HG03354 (cell line): ENCODE measurements at regions not wholly inside any gene's neighbourhood (a gene's known extent, or its start where the extent isn't known, plus 50 kb on each side); places are given as distances from the start of the nearest gene placed in this dataset.
A peak's percentile ranks its signal among the peaks of the same experiment; 100 is the strongest.
"Not testable (repeated sequence)": the region's sequence is repeated elsewhere in the genome, so short reads cannot be mapped to it uniquely, and the experiment has no call there.

Experiments used
- ATAC-seq: cut with Tn5 transposase; IDR thresholded peaks from one replicate; pipeline ENCODE4 v1.9.1; 2021; ENCODE audit warnings: mild to moderate bottlenecking; ENCODE audit not compliant: unreplicated experiment, poor library complexity, severe bottlenecking

- ATAC-seq, result no peak
Observed at GRCh38 chr10:64658528-64658927, 1137.3 kb downstream of the REEP3 start.

DNA sequence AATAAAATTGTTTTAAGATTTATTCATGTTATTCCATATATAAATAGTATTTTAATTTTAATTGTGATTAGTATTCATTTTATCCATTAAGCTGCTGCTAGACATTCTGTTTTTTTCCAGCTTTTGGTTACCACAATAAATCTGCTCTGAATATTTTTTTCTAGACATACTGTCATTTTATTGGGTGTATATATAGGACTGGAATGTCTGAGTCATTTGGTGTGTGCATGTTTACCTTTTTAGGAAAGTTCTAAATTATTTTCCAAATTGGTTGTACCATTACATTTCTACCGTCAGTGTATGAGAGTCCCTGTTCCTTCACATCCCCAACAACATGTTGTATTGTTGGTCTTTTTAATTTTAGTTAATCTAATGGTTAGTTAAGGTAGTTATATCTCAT, 1138.1 kb downstream of the REEP3 start:
- ATAC-seq, result no peak

- ATAC-seq, result no peak
Observed at GRCh38 chr10:64682043-64682442, 1160.8 kb downstream of the REEP3 start.

DNA sequence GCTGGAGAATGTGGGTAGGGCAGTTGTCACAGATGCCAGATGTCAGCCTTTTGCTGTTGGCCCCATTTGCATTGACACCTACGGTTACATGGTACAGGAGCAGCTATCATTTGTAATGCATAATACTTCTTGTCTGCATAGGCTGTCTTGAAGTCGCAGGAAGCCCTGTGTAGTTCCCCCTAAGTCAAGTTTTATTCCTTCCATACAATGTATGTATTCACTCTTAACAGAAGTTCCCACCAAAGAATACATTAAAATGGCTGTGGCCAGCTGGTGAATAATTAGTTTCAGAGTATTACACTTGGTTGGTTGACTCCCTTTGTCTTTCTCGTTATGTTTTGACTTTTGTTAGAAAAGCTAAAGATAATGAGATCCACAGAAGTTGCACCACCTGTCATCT, 1169.0 kb downstream of the REEP3 start:
- ATAC-seq, result no peak

DNA sequence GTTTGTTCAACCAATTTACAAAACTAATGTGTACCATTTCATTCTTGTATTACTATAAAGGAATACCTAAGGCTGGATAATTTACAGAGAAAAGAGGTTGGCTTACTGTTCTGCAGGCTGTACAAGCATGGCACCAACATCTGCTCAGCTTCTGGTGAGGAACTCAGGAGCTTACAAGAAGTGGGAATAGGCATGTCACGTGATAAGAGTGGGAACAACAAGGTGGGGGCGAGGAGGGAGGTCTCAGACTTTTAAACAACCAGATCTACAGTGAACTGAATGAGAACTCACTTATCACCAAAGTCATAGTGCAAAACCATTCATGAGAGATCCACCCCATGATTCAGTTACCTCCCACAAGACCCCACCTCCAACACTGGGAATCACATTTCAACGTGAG, 1178.0 kb downstream of the REEP3 start:
- no peak for ATAC-seq

- not testable (repeated sequence) for ATAC-seq
Observed at GRCh38 chr10:64702086-64702485, 1180.9 kb downstream of the REEP3 start.

- ATAC-seq, result no peak
Observed at GRCh38 chr10:64708884-64709681, 1187.9 kb downstream of the REEP3 start.

- ATAC-seq, result no peak
Observed at GRCh38 chr10:64726466-64726865, 1205.3 kb downstream of the REEP3 start.

GRCh38 chr10:64731016-64731415, 1209.8 kb downstream of the REEP3 start:
- ATAC-seq, result no peak

DNA sequence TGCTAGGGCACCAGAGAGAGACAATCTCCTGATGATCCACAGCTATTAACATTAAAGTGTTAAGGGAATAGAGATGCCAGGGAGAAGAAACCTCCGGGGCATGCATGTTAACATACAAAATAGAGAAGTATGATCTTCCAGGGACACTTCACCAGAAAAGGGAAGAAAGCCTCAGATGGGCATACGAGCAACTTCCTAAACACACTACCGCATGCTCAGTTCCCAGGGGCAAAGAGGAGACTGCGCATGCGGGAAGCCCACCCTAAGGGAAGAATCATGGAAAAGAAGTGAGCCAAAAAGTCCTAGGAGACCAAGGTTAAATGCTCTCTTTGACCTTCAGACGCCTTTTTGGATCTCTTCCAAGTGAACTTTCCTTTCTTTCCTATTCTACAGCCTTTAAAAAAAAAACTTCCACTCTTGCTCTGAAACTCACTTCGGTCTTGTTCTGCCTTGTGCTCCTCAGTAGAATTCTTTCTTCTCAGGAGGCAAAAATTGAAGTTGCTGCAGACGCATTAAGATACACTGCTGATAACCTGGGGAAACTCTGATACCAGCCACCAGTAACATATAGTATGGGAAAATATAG, 1211.3 kb downstream of the REEP3 start:
- no peak for ATAC-seq

DNA sequence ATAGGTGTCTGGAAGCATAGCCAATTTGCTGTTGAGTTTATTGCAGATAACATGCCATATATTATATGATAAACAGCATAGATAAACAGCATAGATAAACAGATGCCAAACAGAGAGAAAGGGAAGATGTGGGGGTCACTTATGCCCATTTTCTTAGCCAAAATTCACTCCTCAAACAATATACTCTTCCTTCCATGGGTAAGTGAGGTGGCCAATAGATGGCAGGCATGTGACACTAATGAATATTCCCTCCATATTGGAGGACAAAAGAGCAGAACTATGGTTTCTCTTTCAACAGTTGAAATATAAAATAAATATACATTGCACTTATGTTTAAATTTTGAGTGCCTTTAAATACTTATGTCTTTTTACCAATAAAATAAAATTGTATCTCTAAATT, 1212.8 kb downstream of the REEP3 start:
- ATAC-seq, result peak; percentile 42

DNA sequence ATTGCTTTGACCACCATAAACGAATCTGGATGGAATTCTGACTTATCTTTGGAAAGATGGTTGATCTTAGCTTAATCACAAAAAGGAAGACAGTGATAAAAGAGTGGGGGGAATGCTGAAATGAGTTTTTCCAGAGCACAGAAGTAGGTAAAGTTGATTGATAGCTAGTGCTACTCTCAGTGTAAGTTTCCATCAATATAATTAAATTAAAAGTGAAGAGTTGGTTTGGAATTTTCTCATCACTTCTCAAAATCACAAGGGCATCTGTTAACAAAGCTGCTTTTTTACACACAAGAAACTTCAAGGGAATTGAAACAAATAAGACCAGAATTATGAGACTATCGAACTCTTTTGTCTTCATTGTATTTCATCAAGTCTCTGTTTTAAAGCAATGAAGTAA, 1217.3 kb downstream of the REEP3 start:
- no peak for ATAC-seq

GRCh38 chr10:64745565-64745964, 1224.4 kb downstream of the REEP3 start:
- no peak for ATAC-seq

GRCh38 chr10:64750672-64751071, 1229.5 kb downstream of the REEP3 start:
- ATAC-seq, result no peak

GRCh38 chr10:64753516-64753915, 1232.3 kb downstream of the REEP3 start:
- no peak for ATAC-seq

GRCh38 chr10:64760371-64760770, 1239.2 kb downstream of the REEP3 start:
- no peak for ATAC-seq

- ATAC-seq, result no peak
Observed at GRCh38 chr10:64762861-64763260, 1241.7 kb downstream of the REEP3 start.

- no peak for ATAC-seq
Observed at GRCh38 chr10:64765498-64765897, 1244.3 kb downstream of the REEP3 start.

GRCh38 chr10:64771253-64772050, 1250.3 kb downstream of the REEP3 start:
- ATAC-seq, result no peak

DNA sequence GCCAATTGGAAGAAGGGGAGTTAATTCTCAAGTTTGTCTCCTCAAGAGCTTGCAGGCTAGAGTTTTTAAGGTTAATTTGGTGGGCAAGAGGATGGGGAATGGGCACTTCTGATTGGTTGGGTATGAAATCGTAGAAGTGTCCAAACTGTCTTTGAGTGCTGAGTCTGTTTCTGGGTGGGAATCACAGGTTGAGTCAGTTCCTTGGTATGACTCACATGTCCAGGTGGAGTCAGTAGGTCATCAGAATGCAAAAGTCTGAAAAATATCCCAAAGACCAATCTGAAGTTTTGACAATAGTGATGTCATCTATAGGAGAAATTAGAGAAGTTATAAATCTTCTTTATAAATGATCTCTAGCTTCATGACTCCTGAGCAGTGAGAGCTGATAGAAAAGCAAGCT, 1252.2 kb downstream of the REEP3 start:
- no peak for ATAC-seq

DNA sequence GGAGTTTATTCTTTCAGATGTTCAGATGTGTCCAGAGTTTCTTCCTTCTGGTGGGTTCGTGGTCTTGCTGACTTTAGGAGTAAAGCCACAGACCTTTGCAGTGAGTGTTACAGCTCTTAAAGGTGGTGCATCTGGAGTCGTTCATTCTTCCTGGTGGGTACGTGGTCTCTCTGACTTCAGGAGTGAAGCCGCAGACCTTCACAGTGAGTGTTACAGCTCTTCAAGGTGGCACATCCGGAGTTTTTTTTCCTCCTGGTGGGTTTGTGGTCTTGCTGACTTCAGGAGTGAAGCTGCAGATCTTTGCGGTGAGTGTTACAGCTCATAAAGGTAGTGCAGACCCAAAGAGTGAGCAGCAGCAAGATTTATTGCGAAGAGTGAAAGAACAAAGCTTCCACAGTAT, 1263.2 kb downstream of the REEP3 start:
- ATAC-seq, result not testable (repeated sequence)
